Endothelial cell of umbilical vein (primary cell): ENCODE measurements at regions not wholly inside any gene's neighbourhood (a gene's known extent, or its start where the extent isn't known, plus 50 kb on each side); places are given as distances from the start of the nearest gene placed in this dataset.

Experiments
- BruUV-seq: library from RNA; stranded (reverse); fragments of 400-500 nt; replicated peaks from 2 replicates; lab custom pipeline; 2021; lab: Mats Ljungman, UMichigan
- CTCF ChIA-PET: fragments of 300-600, 350-600 bp; sonication (Branson Sonifier 250); formaldehyde crosslinking; loops from one replicate; lab custom pipeline; 2021; ENCODE audit warnings: antibody characterized with exemption, inconsistent platforms; lab: Charles Lee
- POLR2A ChIA-PET: fragments of 300-600, 350-600 bp; sonication (Branson Sonifier 250); formaldehyde crosslinking; loops from one replicate; lab custom pipeline; 2021; ENCODE audit warnings: antibody characterized with exemption, inconsistent platforms; lab: Charles Lee
- DNase-seq: peaks from one replicate; pipeline ENCODE4 v3.0.0-alpha.2; 2011; ENCODE audit warnings: low read depth, low spot score
- FAIRE-seq: peaks from 2 replicates; lab custom pipeline; 2011; peaks lifted over from hg19 to GRCh38; lab: Jason Lieb, UNC
- H2AFZ ChIP-seq: 2 replicates; pipeline ENCODE4 v1.6.0; 2012; ENCODE audit warnings: low read depth, low read length, control low read depth, inconsistent platforms
- H3K27ac ChIP-seq: 2 replicates; pipeline ENCODE4 v1.5.1; 2011; ENCODE audit warnings: low read depth, mild to moderate bottlenecking, control low read depth, low read length, moderate library complexity; ENCODE audit not compliant: insufficient read depth
- H3K27me3 ChIP-seq, 2 experiments: 2 replicates each; pipeline versions ENCODE4 v1.6.0 to v1.6.1; 2011; ENCODE audit warnings: low read length in 2 of 2, mixed read lengths in 1 of 2; ENCODE audit not compliant: control insufficient read depth in 2 of 2, insufficient read depth in 2 of 2
- H3K36me3 ChIP-seq, 2 experiments: 2 replicates in 1 of 2; 3 replicates in 1 of 2; pipeline ENCODE4 v1.5.1; 2011; ENCODE audit warnings: low read length in 2 of 2, mild to moderate bottlenecking in 1 of 2, moderate library complexity in 1 of 2; ENCODE audit not compliant: control insufficient read depth in 2 of 2, insufficient read depth in 2 of 2; ENCODE audit errors: extremely low read depth in 1 of 2
- H3K4me1 ChIP-seq: 3 replicates; pipeline ENCODE4 v1.5.1; 2011; ENCODE audit warnings: mild to moderate bottlenecking, low read length; ENCODE audit not compliant: control insufficient read depth, insufficient read depth; ENCODE audit errors: extremely low read depth
- H3K4me2 ChIP-seq: 2 replicates; pipeline ENCODE4 v1.6.1; 2011; ENCODE audit warnings: low read length, control low read depth, mixed read lengths; ENCODE audit not compliant: insufficient read depth
- H3K4me3 ChIP-seq, 3 experiments: fragments of 200-600 bp in 1 of 3; sonication (generic), shearing (Covaris generic) in 1 of 3; replicated peaks in 1 of 3; 2 replicates each; pipeline ENCODE4 v1.5.1; 2011 to 2016; ENCODE audit warnings: control low read depth in 3 of 3, low read length in 3 of 3, mild to moderate bottlenecking in 2 of 3, inconsistent platforms in 1 of 3, low read depth in 1 of 3, moderate library complexity in 1 of 3; ENCODE audit not compliant: insufficient read depth in 1 of 3
- H3K79me2 ChIP-seq: 2 replicates; pipeline ENCODE4 v1.6.0; 2012; ENCODE audit warnings: low read length, inconsistent platforms; ENCODE audit not compliant: control insufficient read depth, insufficient read depth
- H3K9ac ChIP-seq: replicated peaks from 2 replicates; pipeline ENCODE3; 2011; ENCODE audit warnings: low read length, control low read depth; ENCODE audit not compliant: insufficient read depth; ENCODE audit errors: extremely low read depth
- H3K9me1 ChIP-seq: replicated peaks from 3 replicates; pipeline ENCODE4 v1.6.0; 2011; ENCODE audit warnings: mild to moderate bottlenecking, low read length; ENCODE audit not compliant: control insufficient read depth, insufficient read depth; ENCODE audit errors: extremely low read depth
- H3K9me3 ChIP-seq: replicated peaks from 2 replicates; pipeline ENCODE4 v1.5.1; 2012; ENCODE audit warnings: low read length, inconsistent platforms; ENCODE audit not compliant: control insufficient read depth, insufficient read depth
- H4K20me1 ChIP-seq: replicated peaks from 2 replicates; pipeline ENCODE3; 2011; ENCODE audit warnings: mild to moderate bottlenecking, low read length; ENCODE audit not compliant: control insufficient read depth, insufficient read depth; ENCODE audit errors: extremely low read depth
- EZH2 ChIP-seq: IDR thresholded peaks from 2 replicates; pipeline ENCODE4 v1.6.1; 2012; ENCODE audit warnings: borderline replicate concordance, low read depth, mild to moderate bottlenecking, moderate library complexity, low read length, inconsistent platforms; ENCODE audit not compliant: severe bottlenecking
- FOS ChIP-seq: IDR thresholded peaks from 2 replicates; pipeline ENCODE4 v1.6.1; 2011; ENCODE audit warnings: mild to moderate bottlenecking, low read length, moderate library complexity, borderline replicate concordance; ENCODE audit not compliant: insufficient read depth
- GATA2 ChIP-seq: IDR thresholded peaks from 2 replicates; pipeline ENCODE4 v1.7.0; 2011; ENCODE audit warnings: low read depth, mild to moderate bottlenecking, moderate library complexity, mixed read lengths, low read length; ENCODE audit not compliant: insufficient read length, insufficient read depth
- JUN ChIP-seq: IDR thresholded peaks from 2 replicates; pipeline ENCODE4 v1.6.1; 2011; ENCODE audit warnings: borderline replicate concordance, low read depth; ENCODE audit not compliant: insufficient read length, insufficient read depth
- POLR2A ChIP-seq: IDR thresholded peaks from 2 replicates; pipeline ENCODE4 v1.6.1; 2012; ENCODE audit warnings: low read depth, mild to moderate bottlenecking, control low read depth, low read length
- POLR2AphosphoS5 ChIP-seq: IDR thresholded peaks from 2 replicates; pipeline ENCODE4 v1.6.1; 2012; ENCODE audit warnings: low read depth, mild to moderate bottlenecking, control low read depth, low read length, moderate library complexity; ENCODE audit not compliant: insufficient read depth
- dilution Hi-C: fragments of 300-500 bp; cut with MboI; formaldehyde crosslinking; loops from one replicate; pipeline ENCODE4 v1.15.0; 2019; ENCODE audit warnings: low sequenced_read_pairs; ENCODE audit not compliant: extremely low pct_ligation_motif_present
- intact Hi-C: fragments of 100-400 bp; cut with micrococcal nuclease; formaldehyde crosslinking; loops from one replicate; pipeline ENCODE4 v1.10.0; 2022
- TF ChIP-seq, protein P1 (sequence below), 2 donors: IDR thresholded peaks; 1 replicate in 1 of 2; 2 replicates in 1 of 2; pipeline ENCODE4 v1.5.1; 2011; ENCODE audit warnings: low read length in 2 of 2, mild to moderate bottlenecking in 2 of 2, moderate library complexity in 2 of 2, control low read depth in 1 of 2, inconsistent platforms in 1 of 2, low read depth in 1 of 2; ENCODE audit not compliant: insufficient read depth in 1 of 2; ENCODE audit errors: extremely low read depth in 1 of 2

DNA sequence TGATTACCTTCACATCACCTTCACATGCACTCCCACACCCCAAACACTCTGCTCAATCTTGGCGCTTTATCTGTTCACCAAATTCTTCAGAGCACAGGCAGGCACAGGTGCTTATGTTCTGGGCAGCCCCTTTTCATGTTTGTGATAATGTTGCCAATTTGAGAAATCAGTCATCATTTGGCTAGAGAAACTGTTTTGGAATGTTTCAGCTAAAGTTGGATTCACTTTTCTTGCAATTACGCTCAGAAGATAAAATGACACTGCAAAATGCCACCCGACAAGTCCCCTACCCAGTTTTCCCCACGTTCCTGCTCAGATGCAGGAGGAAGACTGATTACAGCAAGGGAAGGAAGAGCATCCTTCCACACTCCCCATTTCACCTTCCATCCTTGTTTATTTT, 192.9 kb upstream of the LRRN1 start:
- intact Hi-C loops (no loop called here), dilution Hi-C loops (no loop called here)
- CTCF ChIA-PET, result no interaction called here
- FAIRE-seq, result no peak
- H3K9ac ChIP-seq, result no peak overlapping the region
- BruUV-seq, result no TSS peak
- H3K4me2 ChIP-seq, result no peak overlapping the region
- H2AFZ ChIP-seq, result no peak overlapping the region
- no peak overlapping the region for H3K27ac ChIP-seq
- H3K36me3 ChIP-seq, result no peaks in the 10 kb centered on the region
- TF ChIP-seq GATA2 (no peak), JUN (no peak), EZH2 (no peak), FOS (no peak), POLR2AphosphoS5 (no peak), POLR2A (no peak)
- POLR2A ChIA-PET, result no interaction called here
- no peaks in the 10 kb centered on the region for H3K27me3 ChIP-seq
- no peaks in the 10 kb centered on the region for H4K20me1 ChIP-seq
- H3K79me2 ChIP-seq, result no peaks in the 10 kb centered on the region
- H3K4me3 ChIP-seq, result no peak overlapping the region
- no peaks in the 10 kb centered on the region for H3K9me1 ChIP-seq
- DNase-seq, result no peak
- H3K4me1 ChIP-seq, result no peaks in the 10 kb centered on the region
- H3K9me3 ChIP-seq, result peaks cover 5% of the 10 kb centered on the region

DNA sequence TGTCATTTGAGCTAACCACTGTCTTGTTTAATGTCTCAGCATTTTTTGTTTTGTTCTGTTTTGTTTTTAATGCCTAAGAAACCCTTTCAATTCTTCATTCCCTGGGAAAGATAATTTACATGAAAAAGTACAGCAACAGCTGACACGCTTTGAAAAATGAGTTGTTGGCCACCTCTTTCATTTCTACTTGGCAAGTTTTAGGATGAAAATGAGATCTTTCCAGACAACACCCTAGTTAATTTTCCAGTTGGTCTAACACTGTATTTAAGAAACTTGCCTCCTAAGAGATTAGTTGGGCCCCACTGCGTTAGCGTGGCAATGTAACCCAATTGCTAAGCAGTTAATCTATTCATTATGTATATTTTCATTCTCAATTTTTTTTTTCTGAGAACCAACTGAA, 194.0 kb upstream of the LRRN1 start:
- H3K9me1 ChIP-seq, result no peaks in the 10 kb centered on the region
- H3K9me3 ChIP-seq, result peaks cover 4% of the 10 kb centered on the region
- H3K27ac ChIP-seq, result no peak overlapping the region
- H4K20me1 ChIP-seq, result no peaks in the 10 kb centered on the region
- ChIA-PET CTCF (no interaction called here), POLR2A (no interaction called here)
- H3K36me3 ChIP-seq, result no peaks in the 10 kb centered on the region
- no peak overlapping the region for H2AFZ ChIP-seq
- H3K79me2 ChIP-seq, result no peaks in the 10 kb centered on the region
- H3K4me2 ChIP-seq, result no peak overlapping the region
- DNase-seq, result no peak
- H3K27me3 ChIP-seq, result no peaks in the 10 kb centered on the region
- H3K9ac ChIP-seq, result no peak overlapping the region
- BruUV-seq, result no TSS peak
- H3K4me1 ChIP-seq, result no peaks in the 10 kb centered on the region
- intact Hi-C loops, result no loop called here
- no peak overlapping the region for H3K4me3 ChIP-seq
- no peak for TF ChIP-seq GATA2
- no peak for TF ChIP-seq JUN
- no peak for TF ChIP-seq POLR2AphosphoS5
- TF ChIP-seq, protein P1, sequence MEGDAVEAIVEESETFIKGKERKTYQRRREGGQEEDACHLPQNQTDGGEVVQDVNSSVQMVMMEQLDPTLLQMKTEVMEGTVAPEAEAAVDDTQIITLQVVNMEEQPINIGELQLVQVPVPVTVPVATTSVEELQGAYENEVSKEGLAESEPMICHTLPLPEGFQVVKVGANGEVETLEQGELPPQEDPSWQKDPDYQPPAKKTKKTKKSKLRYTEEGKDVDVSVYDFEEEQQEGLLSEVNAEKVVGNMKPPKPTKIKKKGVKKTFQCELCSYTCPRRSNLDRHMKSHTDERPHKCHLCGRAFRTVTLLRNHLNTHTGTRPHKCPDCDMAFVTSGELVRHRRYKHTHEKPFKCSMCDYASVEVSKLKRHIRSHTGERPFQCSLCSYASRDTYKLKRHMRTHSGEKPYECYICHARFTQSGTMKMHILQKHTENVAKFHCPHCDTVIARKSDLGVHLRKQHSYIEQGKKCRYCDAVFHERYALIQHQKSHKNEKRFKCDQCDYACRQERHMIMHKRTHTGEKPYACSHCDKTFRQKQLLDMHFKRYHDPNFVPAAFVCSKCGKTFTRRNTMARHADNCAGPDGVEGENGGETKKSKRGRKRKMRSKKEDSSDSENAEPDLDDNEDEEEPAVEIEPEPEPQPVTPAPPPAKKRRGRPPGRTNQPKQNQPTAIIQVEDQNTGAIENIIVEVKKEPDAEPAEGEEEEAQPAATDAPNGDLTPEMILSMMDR (IDR thresholded peaks at IDR 0.05; ENCODE audit: extremely low read depth in 1 of 2, insufficient read depth in 1 of 2, low read depth in 1 of 2, low read length in 2 of 2), result no peak
- TF ChIP-seq POLR2A, result no peak
- TF ChIP-seq EZH2, result no peak
- dilution Hi-C loops, result no loop called here
- no peak for FAIRE-seq
